Kidney glomerular epithelial cell (primary cell): ENCODE measurements at regions not wholly inside any gene's neighbourhood (a gene's known extent, or its start where the extent isn't known, plus 50 kb on each side); places are given as distances from the start of the nearest gene placed in this dataset.
"Not testable (repeated sequence)": the region's sequence is repeated elsewhere in the genome, so short reads cannot be mapped to it uniquely, and the experiment has no call there.

Experiments
- DNase-seq: peaks from one replicate; lab custom pipeline; 2025; lab: John Stamatoyannopoulos, UW

DNA sequence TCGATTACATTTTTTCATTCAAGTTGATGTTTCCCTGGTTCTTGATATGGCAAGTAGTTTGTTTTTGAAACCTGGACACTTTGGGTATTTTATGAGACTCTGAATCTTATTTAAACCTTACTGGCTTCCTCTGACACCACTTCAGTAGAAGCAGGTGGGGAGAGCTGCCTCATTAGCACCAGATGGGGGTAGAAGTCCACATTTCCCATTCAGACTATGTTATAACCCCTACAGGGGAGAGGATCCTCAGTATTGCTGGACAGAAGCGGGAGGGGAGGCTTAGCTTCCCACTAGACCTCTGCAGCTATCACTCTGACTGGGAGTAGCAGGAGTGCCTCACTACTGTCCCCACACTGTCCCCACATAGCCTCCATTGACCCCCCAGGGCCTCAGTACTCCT lies 145.3 kb upstream of the SLC35G4 start:
- no peak for DNase-seq

DNA sequence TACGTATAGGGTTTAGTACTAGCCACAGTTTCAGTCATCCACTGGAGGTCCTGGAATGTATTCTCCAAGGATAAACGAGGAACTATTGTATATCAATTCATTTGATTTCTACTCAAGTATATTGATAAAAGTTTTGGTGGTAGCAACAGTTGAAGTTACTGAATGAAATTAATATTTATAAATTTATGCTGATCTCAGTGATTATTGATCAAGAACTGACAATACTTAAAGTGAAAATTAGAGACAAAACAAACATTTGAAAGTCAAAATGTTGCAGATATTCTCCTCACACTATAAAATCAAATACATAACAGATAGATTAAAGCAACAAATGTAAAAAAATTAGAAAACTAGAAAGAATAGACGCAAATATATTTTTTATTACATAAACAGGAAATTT lies 150.9 kb upstream of the SLC35G4 start:
- DNase-seq: no peak

DNA sequence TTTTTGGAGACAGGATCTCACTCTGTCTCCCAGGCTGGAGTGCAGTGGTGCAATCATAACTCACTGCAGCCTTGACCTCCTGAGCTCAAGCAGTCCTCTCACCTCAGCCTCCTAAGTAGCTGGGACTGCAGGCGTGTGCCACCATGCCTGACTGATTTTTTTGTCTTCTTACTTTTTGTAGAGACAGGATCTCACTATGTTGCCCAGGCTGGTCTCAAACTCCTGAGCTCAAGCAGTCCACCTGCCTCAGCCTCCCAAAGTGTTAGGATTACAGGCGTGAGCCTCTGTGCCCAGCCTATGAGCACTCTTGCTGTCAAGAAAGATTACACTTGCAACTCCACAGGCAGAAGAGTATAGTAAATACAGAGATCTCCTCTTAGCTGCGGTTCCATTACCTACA lies 151.5 kb upstream of the SLC35G4 start:
- not testable (repeated sequence) for DNase-seq

DNA sequence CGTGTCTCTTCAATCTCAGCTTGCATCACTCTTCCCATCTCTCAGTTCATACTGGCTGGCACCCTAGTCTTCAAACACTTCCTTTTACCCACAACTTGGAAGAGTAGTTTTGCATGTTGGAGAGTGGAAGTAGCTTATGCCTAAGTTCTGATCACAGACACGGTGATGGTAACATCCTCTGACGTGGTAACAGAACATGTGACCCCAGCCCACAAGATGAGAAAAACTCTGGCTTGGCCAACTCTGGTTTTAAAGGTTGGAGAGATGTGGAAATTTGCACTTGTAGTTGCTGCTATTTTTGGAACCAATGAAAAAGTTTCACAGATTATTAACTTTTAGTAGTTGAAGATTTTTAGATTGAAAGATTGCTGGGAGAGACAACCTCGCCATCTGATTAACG lies 155.4 kb upstream of the SLC35G4 start:
- no peak for DNase-seq

DNA sequence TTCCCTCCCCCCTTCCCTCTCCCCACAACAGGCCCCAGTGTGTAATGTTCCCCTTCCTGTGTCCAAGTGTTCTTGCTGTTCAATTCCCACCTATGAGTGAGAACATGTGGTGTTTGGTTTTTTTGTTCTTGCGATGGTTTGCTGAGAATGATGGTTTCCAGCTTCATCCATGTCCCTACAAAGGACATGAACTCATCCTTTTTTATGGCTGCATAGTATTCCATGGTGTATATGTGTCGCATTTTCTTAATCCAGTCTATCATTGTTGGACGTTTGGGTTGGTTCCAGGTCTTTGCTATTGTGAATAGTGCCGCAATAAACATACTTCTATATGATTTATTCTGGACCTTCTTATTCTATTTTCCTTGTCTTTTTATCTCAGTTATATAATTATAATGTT lies 165.2 kb upstream of the SLC35G4 start:
- DNase-seq: not testable (repeated sequence)

DNA sequence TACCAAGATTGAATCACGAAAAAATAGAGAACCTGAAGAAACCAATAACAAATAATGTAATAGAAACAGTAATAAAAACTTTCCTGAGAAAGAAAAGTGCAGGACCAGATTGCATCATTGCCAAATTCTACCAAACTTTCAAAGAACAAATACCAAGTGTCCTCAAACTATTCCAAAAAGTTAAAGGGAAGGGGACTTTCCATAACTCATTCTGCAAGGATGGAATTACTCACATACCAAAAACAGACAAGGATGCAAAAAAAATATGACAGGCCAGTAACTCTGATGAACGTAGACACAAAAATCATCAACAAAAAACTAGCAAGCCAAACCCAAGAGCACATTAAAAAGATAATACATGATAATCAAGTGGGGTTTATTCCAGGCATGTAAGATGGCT lies 172.3 kb upstream of the SLC35G4 start:
- no peak for DNase-seq

DNA sequence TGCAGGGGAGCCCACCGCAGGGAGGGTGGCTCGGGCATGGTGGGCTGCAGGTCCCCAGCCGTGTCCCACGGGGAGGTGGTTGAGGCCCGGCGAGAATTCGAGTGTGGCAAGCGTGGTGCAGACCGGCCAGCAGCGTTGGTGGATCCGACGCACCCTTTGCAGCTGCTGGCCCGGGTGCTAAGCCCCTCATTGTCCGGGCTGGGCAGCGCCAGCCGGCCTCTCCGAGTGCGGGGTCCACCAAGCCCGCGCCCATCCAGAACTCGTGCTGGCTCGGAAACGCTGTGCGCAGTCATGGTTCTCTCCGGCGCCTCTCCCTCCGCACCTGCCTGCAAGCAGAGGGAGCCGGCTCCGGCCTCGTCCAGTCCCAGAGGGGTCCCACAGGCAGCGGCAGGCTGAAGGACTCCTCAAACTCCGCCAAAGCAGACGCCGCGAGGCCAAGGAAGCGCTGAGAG lies 177.0 kb upstream of the SLC35G4 start:
- no peak for DNase-seq

DNA sequence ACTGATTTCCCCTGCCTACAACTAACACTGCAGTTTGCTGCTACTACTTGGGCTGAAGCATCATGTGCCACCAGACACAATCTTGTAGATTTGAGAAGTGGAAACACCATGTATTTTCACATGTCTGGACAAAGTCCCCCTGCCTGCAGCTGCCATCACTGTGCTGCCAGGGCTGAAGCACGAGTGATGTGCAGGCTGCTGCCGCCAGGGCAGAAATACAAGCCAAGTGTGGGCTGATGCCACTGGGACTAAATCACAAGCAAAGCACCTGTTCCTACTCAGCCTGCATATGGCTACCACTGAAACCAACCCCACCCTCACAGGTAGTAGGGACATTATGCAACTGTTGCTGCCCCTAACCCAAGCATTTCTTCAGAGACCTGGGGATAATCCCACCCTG lies 179.5 kb upstream of the SLC35G4 start:
- DNase-seq: no peak

DNA sequence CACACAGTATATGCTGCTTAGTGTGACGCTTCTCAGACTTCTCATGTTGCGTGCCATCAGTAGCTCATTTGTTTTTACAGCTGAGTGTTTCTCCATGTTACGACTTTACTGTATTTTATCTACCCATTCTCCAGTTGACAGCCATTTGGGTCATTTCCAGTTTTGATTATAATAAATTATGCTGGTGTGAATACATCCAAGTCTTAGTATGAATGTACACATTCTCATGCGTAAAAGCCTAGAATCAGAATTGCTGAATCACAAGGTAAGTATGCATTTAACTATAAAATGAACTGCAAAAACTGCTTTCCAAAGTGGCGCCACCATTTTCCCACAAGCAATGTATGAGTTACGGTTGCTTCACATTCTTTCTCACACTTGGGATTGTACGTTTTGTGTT lies 184.2 kb upstream of the SLC35G4 start:
- no peak for DNase-seq

DNA sequence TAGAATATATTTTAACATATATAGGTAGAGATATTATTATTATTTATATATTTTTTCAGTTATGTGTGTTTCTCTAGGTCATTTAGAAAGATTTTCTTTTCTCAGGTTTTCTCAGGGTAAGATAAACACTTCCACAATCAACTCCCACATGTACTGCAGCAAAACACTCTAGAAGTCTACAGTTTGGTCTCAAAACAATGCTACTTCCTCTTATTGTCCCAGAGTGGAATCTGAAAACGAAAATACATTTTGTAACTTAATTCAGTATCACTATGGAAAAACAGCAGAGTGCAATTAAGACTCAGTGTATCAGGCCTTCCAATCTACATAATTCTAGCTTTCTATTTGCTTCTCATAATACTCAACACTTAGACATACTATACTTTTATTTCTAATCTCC lies 190.1 kb upstream of the SLC35G4 start:
- DNase-seq: no peak

DNA sequence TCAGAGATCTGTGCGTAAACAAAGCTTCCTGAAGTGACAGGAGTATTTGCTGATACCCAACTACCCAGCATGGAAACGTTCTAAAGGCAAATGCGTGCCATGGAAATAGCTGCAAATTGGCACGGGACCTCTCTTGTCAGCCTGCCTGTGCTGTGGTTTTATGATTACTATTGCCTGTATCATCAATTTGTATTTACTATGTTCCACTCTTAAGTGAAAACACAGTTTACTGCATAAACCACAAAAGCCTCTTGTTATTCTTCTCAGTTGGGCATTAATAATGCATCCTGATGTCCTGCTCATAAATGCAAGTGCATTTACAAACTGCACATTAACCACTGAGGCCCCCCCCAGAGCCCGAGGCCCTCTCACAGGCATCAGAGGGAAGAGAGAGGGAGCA lies 196.6 kb upstream of the SLC35G4 start:
- DNase-seq: no peak

DNA sequence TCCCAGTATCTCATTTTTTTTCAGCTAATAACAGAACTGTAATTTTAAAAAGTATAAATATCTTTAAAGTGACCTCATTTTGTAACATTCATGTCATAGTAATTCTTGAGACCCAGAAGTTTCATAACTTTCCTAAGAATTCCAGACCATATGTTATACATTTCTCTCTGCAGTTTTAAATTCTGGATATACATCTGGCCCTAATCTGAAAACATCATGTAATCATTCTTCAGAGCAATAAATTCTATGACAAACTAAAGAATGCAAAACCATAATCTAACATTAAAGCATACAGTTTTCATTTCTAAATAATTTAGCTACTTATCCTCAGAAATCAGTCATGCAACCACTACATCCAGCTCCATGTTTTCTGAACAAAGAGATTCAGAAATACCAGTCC lies 198.3 kb upstream of the SLC35G4 start:
- no peak for DNase-seq

DNA sequence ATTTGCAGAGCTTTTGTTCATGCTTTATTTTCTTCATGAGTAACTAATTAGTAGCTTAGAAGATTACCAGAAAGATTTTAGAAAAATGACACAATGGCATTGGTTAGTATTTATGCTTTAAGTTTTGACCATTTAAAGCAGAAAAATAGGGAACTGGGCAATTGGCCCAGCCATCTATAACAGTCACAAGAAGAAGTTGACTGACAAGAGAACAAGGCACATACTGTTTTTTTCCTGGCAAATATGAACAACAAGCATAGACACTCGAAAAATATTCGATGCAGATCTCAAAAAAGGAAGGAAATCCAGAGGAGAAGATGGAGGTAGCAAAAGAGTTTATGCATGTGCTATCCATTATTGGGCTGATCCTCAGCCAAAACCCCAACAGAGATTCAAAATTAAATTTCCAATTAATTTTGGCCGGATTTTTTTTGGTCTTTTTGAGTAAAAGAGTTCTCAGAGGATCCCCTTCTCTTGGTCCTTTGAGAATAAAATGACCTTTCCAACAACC lies 200.8 kb upstream of the SLC35G4 start:
- DNase-seq: no peak

DNA sequence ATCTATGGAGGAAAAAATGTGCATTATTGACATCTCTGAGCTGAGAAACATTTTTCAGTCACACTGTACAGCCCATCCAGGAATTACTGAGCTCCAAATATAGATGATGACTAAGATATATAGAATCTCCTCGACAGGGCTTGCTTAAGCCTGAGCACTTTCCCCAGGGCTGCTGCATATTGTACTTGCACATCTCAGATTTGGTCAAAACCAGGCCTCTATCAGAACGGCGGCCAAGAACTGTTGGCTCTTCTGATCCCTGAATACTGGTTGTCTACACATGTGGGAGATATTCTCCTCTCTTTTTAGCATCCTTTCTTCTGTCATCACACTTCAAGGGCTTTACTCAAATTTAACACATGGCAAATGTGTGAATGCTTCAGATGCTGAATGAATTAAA lies 201.5 kb upstream of the SLC35G4 start:
- DNase-seq: no peak

DNA sequence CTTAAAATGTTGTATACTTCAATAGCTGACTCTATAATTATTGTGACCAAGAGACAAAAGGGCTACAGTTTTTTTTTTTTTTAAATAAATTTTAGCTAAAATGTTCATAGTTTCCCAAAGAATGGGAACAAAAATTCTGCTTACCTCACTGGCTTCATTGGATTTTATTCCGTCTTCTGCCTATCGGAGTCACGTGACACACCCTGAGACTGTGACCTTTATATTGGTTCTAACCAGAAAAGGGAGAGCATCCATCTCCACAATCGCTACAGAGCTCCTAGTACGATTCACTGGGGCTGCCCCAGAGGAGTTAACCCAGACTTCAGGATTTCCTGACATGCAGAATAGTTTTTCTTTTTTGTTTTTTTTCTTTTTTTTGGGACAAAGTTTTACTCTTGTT lies 203.6 kb upstream of the SLC35G4 start:
- no peak for DNase-seq

DNA sequence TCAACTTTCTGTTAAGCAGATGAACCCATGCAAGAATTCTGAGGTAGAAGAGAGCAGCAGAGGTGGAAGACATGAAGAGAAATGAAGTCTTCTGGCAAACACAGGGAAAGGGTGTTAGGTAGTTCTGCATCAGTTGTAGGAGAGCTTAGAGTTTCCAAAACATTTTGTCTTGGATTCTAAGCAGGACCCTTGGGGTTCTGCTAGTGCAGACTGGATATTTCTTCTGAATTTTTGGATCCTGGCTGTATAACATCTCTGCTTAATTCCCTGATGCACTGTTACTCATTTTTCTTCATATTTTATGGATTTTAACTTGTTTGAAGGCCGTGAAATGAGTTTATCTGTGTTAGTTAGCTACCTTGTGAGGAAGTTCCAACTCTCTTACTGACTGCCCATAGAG lies 208.7 kb upstream of the SLC35G4 start:
- DNase-seq: no peak

DNA sequence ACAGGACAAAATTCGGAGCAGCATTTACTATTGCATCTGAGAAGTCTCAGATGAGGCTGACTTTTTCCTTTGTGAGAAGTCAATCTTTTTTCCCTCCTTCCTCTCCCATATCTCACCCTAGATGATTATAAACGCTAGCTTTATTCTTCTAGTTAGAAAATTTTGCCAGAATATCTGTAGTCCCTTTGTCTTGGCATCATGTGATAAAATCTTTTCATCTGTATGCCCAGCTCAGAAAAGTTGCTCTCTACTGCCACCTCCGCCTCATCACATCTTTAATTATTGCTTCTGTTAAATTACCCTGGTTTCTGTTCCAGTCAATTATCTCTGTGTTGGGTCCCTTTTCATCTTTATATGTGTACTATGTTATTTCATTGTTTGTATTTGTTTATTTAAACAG lies 210.8 kb upstream of the SLC35G4 start:
- DNase-seq: no peak

DNA sequence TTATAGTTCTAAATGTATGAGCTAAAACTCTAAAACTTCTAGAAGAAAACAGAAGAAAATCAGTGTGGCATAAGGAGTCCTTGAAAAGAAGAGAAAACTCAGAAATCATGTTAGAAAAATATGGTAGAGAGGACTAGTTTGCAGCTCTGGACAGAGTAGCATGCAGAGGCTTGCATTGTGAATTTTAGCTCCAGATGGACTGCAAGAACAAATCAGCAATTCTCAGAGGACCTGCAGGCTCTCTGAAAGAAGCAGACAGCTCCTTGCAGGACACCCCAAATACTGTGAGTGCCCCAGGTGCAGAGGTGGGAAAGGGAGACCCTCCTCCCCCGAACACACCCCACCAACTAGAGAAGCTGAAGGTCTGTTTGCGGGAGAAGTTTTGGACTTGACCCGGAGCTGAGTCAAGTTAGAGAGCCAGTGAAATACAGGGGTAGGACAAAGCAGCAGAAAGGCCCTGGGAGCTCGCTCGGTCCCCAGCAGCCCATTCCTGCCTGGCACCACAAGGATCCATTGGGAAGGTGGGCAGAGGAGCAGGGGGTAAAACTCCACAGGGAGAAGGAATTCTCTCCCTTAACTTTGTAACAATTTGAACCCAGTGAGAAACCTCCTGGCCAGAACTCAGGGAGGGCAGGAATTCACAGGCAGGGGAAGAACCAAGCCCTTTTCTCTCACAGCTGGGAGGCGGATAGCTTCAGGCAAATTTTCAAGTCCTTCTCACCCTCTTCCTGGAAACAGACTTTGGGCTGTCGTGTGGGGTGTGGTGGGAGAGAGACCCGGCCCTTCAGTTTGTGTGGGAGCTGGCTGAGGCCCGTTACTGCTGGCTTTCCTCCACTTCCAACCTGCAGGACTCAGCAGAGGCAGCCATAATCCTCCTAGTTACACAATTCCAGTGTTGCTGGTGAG lies 216.2 kb upstream of the SLC35G4 start:
- DNase-seq: no peak

DNA sequence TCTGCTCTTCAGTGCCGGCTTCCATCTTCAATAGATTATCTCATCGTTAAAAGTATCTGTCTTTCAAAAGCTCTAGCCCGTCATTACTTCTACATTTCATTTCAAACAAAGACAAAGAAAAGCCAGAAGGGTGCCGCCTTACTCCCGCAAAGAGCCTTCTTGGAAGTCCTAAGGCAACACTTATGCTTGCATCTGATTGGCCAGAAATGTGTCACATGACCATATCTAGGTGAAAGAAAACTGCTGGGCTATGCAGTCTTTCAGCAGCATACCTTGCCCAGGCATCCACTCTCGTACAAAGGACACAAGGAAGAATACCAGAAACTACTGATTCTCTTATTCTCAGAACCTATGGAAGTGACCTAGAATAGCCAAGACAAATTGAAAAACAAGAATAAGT lies 217.1 kb upstream of the SLC35G4 start:
- no peak for DNase-seq

DNA sequence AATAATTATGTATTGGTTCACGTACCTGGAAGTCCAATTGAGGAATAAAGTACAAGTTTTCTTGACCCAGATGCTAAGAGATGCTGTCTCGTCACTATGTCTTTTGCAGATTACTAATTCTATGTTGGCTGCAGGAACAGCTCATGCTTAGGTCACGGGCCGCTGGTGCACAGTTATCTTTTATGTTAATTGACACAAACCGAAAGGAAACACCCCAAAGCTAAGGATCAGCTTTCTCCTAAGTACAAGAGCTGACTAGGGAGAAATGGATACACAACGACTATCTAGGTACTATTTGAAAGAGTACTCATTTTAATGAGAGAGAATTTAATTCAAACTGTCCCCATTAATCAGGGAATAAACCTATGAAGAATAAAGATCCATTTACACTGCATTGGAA lies 217.7 kb upstream of the SLC35G4 start:
- no peak for DNase-seq

DNA sequence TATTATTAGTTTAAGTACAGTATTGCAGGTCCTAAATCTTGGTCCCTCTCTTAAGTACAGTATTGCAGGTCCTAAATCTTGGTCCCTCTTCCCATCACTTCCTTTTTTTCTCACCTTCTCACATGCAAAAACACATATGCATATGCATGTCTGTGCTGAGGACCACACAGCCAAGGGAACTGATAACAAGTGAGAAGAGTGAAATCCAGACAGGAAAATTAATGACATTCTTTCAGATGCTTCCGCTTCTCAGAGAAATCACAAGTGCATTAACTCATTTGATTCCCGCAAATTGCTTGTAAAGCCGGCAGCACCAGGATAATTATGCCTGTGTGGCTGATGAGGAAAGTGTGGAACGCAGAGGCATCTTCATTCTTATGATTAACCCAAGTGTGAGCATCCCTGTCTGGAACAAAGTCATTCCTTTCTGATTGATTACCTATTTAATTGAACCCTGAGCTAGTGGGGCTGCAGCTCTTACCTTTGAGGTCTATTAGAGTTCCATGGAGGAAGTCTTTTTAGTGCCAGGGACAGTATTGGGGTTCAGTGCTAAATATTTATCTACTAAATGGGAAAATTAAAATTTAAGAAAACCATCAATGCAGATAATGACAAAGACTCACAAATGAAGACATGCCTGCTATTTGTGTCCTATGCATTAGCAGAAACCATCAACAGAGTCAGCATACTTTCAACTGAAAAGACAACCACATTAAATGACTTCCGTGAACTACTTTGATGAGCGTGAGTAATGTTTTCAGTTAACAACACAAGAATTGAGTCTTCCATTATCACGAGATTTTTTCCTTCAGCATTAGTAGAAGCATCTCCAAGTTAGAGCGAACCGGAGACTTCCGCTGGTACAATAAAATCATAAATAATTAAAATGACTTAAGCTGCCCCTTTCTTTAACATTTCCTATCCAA lies 220.4 kb upstream of the SLC35G4 start:
- DNase-seq: no peak

DNA sequence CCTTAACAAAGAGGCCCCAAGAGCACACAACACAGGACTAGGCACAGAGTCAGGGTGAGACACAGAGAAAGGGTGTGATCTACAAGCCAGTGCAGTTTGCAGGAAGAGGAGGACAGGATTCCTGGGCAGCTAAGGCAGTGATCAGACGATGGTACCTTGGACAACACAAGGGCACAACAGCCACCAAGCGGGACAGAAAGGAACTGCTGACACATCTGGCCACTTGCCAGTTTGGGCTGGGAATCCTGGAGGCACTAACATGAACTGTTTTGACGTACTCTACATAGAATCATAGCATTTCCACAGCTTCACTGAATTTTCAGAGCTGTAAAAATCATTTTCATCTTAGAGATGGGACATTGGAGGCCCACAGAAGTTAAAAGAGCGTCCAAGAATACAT lies 221.5 kb upstream of the SLC35G4 start:
- no peak for DNase-seq

DNA sequence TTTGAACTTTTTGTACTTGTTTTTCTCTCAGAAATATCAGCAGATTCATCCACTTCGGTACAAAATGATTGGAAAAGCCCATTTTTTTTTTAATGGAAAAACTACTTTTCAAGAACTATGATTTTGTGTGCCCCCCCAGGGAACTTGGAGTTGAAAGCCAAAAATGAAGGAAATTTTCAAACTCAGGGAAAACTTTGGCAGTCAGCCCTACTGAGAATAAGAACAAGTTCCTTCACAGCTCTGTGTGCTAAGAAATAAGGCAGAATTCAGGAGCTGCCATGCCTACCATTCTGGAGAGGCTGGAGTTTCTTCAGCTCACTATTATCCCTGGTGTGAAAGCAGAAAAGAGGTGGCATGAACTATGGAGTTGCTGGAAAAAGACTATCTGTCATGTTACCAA lies 226.0 kb upstream of the SLC35G4 start:
- DNase-seq: no peak
